Progenitor cell of endocrine pancreas (in vitro differentiated cells): ENCODE measurements at regions not wholly inside any gene's neighbourhood (a gene's known extent, or its start where the extent isn't known, plus 50 kb on each side); places are given as distances from the start of the nearest gene placed in this dataset.

ENCODE experiments used
- DNase-seq: peaks from one replicate; pipeline ENCODE4 v3.0.0; 2021; ENCODE audit warnings: low spot score; ENCODE audit not compliant: unreplicated experiment
- H3K27ac Mint-ChIP-seq: 2 replicates; pipeline ENCODE4 v1.8.0; 2021; ENCODE audit warnings: mild to moderate bottlenecking, moderate library complexity, mixed read lengths
- H3K27me3 Mint-ChIP-seq: 2 replicates; pipeline ENCODE4 v1.8.0; 2021; ENCODE audit warnings: mixed read lengths
- H3K36me3 Mint-ChIP-seq: 2 replicates; pipeline ENCODE4 v1.8.0; 2022; ENCODE audit warnings: mixed read lengths; ENCODE audit not compliant: insufficient read depth
- H3K4me1 Mint-ChIP-seq: 2 replicates; pipeline ENCODE4 v1.8.0; 2021; ENCODE audit warnings: low read depth, mixed read lengths
- H3K4me3 Mint-ChIP-seq: 2 replicates; pipeline ENCODE4 v1.8.0; 2021; ENCODE audit warnings: low read depth, mild to moderate bottlenecking, moderate library complexity, mixed read lengths
- H3K9me3 Mint-ChIP-seq: 2 replicates; pipeline ENCODE4 v1.8.0; 2021; ENCODE audit warnings: low read depth, mixed read lengths
- TF ChIP-seq, protein P1 (sequence below): fragments of 200-600 bp; sonication (generic); IDR thresholded peaks from one replicate; pipeline ENCODE4 v1.5.0; 2021; ENCODE audit warnings: antibody characterized with exemption, mild to moderate bottlenecking; ENCODE audit not compliant: unreplicated experiment

GRCh38 chr9:99366621-99367020, 144.5 kb downstream of the SEC61B start:
- H3K36me3 Mint-ChIP-seq: no peaks in the 10 kb centered on the region
- H3K27me3 Mint-ChIP-seq: peaks cover 41% of the 10 kb centered on the region
- no peak overlapping the region for H3K4me3 Mint-ChIP-seq
- TF ChIP-seq, protein P1, sequence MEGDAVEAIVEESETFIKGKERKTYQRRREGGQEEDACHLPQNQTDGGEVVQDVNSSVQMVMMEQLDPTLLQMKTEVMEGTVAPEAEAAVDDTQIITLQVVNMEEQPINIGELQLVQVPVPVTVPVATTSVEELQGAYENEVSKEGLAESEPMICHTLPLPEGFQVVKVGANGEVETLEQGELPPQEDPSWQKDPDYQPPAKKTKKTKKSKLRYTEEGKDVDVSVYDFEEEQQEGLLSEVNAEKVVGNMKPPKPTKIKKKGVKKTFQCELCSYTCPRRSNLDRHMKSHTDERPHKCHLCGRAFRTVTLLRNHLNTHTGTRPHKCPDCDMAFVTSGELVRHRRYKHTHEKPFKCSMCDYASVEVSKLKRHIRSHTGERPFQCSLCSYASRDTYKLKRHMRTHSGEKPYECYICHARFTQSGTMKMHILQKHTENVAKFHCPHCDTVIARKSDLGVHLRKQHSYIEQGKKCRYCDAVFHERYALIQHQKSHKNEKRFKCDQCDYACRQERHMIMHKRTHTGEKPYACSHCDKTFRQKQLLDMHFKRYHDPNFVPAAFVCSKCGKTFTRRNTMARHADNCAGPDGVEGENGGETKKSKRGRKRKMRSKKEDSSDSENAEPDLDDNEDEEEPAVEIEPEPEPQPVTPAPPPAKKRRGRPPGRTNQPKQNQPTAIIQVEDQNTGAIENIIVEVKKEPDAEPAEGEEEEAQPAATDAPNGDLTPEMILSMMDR: no peak
- peaks cover 3% of the 10 kb centered on the region for H3K9me3 Mint-ChIP-seq
- DNase-seq: no peak
- no peak overlapping the region for H3K27ac Mint-ChIP-seq
- no peaks in the 10 kb centered on the region for H3K4me1 Mint-ChIP-seq

DNA sequence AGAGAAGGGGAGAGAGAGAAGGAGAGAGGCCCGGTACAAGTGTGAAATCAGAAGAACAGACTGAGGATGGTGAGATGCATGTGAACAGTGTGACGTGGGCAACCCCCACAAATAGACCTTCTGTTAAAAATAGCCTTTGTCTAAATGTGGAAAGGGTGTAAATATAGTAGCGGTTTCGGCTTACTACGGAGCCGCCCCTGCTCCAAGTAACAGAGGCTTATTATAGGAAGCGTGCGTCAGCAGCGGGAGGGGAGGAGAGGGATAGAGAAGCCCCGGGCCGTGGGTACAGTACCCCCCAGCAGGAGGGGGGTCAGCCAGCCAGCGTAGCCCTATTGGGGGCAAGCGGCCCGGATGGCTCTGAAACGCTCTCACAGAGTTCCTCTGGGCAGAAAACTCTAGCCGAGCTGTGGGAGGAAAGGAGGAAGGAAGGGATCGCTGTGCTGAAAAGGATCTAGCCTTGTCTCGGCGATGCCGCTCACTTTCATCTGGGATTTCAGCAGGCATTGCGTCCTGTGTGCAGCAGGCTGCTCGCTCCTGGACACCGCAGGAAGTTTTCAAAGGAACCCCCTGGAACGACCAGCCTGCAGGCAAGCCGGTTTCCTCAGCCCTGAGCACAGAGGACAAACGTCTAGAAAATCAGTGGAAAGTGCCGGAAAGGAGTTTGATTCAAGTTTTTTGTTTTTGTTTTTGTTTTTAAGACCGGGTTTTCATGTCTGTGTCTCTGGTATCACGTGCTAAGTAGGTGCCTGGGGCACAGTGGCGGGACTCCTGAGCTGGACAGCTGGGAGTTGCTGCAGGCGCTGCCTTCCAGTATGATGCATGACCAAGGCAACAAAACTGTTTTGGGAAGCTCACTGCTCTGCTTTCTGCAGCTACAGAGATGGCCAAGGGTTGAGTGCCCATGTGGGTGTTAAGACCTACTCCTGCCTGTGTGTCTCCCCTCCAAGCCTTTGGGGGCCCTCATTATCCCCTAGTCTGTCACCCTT, 146.6 kb downstream of the SEC61B start:
- Mint-ChIP-seq H3K27me3 (peaks cover 26% of the 10 kb centered on the region), H3K9me3 (peaks cover 3% of the 10 kb centered on the region), H3K4me1 (no peaks in the 10 kb centered on the region), H3K36me3 (no peaks in the 10 kb centered on the region), H3K27ac (no peak overlapping the region), H3K4me3 (no peak overlapping the region)
- TF ChIP-seq, protein P1: no peak
- DNase-seq: no peak

DNA sequence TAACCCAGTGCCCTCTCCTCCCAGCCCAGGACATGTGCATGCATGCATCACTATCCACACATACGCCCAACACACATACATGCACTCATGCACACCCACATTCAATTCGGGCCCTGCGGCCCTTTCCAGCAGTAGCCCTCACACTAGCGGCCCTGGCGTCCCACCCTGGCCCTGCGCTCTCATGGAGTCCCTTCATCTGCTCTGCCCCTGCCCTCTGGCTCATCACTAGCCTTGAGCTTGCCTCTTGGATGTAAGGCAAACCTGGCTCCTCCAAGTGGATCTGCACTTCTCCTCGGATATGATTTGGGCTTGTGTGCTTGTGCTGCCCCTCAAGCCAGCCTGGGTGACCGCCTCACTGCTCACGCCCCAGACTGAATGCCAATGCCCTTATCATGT, 147.2 kb downstream of the SEC61B start:
- peaks cover 26% of the 10 kb centered on the region for H3K27me3 Mint-ChIP-seq
- no peak for DNase-seq
- H3K36me3 Mint-ChIP-seq: no peaks in the 10 kb centered on the region
- TF ChIP-seq, protein P1: no peak
- no peak overlapping the region for H3K27ac Mint-ChIP-seq
- no peaks in the 10 kb centered on the region for H3K4me1 Mint-ChIP-seq
- peaks cover 3% of the 10 kb centered on the region for H3K9me3 Mint-ChIP-seq
- H3K4me3 Mint-ChIP-seq: no peak overlapping the region

GRCh38 chr9:99370376-99370775, 148.3 kb downstream of the SEC61B start:
- Mint-ChIP-seq H3K27ac (no peak overlapping the region), H3K27me3 (peaks cover 23% of the 10 kb centered on the region), H3K9me3 (no peaks in the 10 kb centered on the region), H3K4me1 (no peaks in the 10 kb centered on the region), H3K36me3 (no peaks in the 10 kb centered on the region), H3K4me3 (no peak overlapping the region)
- DNase-seq: no peak
- TF ChIP-seq, protein P1: no peak

DNA sequence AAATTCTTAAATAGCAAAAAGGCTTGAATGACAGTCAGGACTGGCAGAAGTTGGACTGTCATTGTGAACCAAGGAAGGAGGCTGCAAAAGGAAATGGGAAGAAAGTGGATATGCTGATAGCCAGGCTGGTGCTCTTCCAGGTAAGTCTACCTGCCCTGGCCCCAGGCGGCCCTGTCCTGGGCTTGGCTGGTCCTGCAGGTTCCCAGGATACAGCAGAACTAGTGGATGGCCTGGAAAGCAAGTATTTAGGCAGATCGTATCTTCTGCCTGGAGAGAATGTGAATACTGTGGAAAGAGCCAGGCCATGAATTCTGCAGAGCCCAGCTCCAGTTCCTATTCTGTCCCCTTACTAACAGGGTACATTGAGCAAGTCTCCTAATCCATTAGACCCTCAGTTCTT, 149.3 kb downstream of the SEC61B start:
- Mint-ChIP-seq H3K4me3 (no peak overlapping the region), H3K4me1 (no peaks in the 10 kb centered on the region), H3K9me3 (no peaks in the 10 kb centered on the region), H3K27ac (no peak overlapping the region), H3K36me3 (no peaks in the 10 kb centered on the region), H3K27me3 (peaks cover 22% of the 10 kb centered on the region)
- TF ChIP-seq, protein P1: no peak
- DNase-seq: no peak
